NCI-H1105 treated with DMSO at 0.1 percent for 48 hours (cell line): ENCODE measurements at regions not wholly inside any gene's neighbourhood (a gene's known extent, or its start where the extent isn't known, plus 50 kb on each side); places are given as distances from the start of the nearest gene placed in this dataset.
A peak's percentile ranks its signal among the peaks of the same experiment; 100 is the strongest.

Source experiments
- DNase-seq: peaks from one replicate; lab custom pipeline; 2025; lab: John Stamatoyannopoulos, UW

DNA sequence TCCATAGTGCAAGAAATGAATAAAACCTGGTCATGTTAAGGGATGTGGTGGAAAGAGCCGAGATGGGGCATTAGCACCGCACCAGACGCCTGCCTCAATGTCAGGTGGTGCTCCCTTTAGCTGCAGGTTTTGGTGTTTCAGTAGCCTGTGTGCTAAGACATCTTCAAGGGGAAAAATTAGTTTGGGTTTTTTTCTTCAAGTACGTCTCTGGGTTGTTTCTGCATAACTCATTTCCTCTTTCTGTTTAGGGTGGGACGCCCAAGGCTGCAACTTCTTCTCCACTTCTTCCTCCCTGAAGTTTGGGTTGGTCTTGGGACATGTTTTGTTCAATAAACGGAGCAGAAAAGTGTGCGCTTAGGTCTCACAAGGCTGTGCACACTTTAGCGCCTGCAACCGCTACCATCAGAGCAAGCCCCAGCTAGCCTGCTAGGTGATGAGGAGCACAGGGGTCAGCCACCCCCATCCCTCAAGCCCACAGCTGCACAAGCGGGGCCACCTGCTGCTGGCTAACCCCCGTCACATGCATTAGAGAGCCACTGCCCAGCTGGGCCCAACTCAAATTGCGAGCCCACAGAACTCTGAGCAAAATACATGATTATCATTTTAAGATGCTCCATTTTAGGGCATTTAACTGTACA lies 1495.7 kb downstream of the TBC1D22A start:
- no peak for DNase-seq

GRCh38 chr22:48257685-48258055 lies 1495.2 kb downstream of the TBC1D22A start:
- DNase-seq: no peak

DNA sequence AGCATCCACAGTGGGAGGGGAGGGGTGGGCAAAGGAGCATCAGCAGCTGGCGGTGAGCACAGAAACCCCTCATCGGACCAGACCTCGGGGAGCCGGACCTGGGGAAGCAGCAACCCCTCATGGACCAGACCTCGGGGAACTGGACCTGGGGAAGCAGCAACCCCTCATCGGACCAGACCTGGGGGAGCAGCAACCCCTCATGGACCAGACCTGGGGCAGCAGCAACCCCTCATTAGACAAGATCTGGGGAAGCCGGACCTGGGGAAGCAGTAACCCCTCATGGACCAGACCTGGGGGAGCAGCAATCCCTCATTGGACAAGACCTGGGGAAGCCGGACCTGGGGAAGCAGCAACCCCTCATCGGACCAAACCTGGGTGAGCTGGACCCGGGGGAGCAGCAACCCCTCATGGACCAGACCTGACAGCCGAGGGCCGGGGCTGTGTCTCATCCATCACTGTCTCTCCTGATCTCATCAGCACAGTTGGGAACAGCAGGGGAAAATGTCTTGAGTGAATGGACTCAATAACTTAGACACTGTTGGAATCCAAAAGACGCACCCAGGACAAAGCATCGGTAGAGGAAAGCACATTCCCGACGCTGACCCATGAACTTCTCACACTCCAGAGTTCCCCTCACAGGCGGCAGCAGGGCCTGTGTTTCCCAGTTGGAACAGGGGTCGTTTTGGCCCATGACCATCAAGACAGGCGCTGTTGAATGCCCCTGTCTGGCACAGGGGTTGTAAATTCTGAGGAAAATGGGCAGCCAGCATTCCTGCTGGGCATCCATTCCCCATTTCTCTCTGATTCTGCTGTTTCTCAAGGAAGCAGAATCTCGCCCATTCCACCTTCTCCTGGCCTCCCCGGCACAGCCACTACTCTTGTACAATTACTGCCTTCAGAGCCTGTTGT lies 1494.6 kb downstream of the TBC1D22A start:
- DNase-seq: no peak

DNA sequence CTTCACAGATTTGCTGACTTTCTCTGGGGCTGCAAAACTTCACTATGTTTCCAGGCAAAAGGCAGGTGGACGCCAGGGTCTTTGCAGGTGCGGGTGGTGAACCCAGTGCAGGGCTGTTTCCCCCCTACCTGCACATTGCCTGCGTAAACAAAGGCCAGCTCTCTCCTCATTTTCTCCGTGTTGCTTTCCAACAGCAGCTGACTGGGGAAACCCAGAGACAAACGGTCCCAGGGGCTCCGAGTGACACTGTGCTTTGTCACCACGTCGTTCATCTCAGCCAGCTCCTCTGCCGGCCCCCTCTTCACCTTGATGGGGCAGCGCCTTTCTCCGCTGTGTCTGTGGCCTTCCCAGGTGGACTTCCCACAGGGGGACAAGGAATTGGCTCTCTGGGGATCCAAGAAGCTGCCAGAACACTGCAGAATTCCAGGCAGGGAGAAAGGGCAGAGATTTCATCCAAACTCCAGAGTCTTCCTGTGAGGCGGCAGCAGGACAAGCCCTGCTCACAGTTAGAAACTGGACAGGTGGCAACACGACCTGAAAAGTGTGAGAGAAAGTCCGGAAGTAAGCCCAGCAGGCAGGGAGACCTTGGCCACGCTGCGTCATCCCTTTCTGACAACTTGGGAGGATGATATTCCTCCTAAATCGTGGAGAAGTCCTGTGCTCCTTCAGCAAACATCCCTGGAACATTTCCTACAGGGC lies 1493.7 kb downstream of the TBC1D22A start:
- DNase-seq: no peak

- peak; percentile 53 for DNase-seq
Measured at GRCh38 chr22:48254311-48254873, 1491.9 kb downstream of the TBC1D22A start.

GRCh38 chr22:48253573-48253972 lies 1491.1 kb downstream of the TBC1D22A start:
- no peak for DNase-seq

DNA sequence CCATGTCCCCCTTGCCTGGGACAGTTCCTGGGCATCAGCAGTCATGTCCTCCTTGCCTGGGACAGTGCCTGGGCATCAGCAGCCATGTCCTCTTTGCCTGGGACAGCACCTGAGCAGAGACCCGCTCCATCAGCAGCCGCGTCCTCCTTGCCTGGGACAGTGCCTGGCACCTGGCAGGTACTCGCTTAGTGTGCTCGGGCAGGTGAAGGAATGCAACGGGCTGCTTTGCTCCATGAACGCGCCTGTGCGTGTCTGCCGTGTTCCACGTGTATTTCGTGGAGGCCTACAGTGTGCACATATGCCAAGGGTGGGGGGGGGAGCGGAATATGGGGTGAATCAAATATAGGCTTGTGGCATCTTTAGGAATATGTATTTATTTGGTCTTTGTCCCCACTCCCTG lies 1490.7 kb downstream of the TBC1D22A start:
- DNase-seq: no peak

- DNase-seq: no peak
Measured at GRCh38 chr22:48251629-48252028, 1489.2 kb downstream of the TBC1D22A start.

DNA sequence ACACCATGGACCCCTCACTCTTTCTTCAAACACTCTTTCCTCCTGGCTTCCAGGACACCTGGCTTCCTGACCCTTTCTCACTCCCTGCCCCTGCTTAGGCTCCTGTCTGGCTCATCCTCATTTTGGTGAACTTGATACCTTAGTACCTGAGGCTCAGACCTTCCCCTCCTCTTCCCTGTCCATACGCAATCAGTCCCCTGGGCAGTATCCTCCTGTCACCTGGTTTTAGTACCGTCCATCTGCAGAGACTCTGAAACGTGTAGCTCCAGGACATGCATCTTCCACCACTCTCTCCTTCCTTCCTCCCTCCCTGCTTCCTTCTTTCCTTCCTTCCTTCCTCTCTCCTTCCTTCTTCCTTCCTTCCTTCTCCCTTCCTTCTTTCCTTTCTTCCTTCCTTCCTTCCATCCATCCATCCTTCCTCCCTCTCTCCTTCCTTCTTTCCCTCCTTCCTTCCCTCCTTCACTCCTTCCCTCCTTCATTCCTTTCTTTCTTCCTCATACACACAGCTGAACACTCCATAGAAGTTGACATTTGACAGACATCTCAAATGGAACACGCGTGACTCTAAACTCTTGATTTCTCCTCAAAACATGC lies 1488.6 kb downstream of the TBC1D22A start:
- no peak for DNase-seq

DNA sequence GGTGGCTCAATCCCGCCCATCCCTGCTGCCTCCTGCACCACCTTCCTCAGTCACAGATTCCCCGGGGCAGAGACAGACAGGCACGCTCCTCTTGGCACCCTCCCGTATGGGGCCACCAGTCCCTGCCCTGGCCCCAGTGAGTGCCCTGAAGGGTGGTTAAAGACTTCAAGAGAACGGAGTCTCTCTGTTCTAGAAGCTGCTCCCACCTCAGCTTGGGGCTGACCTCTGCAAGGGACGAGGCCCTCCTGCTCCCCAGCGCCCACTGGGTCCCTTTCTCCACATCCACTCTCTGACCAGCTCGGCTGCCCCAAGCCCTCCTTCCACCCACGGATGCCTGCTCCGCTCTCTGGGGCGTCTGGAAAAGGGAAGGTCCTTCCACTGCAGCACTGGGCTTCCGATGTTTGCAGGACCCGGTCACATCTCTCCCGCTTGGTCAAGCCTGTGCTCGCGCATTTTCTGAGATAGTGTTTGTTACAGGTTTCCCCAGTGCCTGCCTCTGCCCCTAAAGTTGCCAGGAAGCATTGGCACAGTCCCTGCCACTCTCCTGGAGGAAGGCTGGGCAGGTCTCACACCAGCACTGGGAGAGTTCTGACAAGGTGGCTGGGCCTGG lies 1487.9 kb downstream of the TBC1D22A start:
- no peak for DNase-seq

DNA sequence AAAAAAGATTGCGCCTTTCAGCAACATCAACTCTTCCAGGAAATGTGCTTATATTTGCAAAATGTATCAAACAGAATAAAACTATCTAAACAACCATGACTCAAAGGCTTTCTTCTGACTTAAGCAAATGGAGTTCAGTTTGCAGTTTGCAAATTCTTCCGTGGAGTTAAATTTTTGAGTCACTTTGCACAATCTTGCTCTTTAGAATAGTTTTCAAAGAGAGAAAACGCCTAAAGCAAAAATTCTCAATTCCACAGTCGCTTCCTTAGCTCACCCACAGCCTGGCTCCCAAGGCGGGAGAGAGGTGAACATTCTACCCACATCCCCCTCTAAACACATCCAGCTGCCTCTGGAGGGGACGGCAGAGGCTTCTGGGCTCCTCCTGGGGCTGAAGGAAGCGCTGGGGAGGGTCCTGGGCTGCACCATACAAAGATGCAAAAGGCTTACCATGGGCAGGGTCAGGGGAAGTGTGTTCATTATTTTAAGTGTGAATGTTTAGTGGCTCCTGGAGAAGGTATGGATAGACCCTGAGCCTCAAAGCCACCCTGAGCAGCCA lies 1487.3 kb downstream of the TBC1D22A start:
- DNase-seq: no peak

DNA sequence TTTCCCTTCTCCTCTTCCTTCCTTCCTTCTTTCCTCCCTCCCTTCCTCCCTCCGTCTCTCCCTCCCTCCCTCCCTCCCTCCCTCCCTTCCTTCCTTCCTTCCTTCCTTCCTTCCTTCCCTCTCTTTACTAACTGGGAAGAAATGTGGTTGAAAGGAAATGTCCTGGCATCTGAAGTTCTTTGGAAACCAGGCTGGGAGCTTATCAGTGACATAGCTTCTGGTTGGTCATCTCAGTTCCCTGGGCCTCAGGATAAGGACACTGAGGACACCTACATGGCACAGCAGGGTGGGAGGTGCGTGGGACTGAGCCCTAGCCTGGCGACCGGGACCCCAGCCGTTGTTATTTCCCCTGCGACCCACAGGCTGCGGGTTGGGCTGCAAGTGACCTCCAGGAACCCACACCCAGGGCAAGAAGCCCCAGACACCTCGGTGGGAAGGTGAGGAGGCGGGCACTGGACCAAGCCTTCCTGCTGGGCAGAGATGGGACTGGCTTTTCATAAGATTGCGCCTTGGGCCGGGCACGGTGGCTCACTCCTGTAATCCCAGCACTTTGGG lies 1486.5 kb downstream of the TBC1D22A start:
- DNase-seq: no peak

DNA sequence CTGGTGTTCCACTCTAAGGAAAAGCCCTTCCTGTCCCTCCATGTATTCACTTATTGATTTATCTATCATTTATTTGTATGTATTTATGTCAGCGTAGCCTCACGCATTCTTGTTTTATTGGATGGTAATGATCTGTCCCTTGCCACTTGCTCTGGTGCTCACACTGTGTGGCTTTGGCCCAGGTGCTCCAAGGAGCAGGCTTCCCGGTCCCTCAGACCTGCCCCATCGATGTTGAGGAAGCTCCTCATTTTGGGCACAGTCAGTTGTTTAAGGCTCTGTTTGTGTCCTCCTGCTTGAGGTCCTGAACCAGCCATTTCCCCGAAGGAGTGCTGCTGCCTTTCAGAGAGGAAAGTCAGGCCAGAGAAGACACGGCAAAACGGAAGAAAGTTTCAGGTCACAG lies 1485.4 kb downstream of the TBC1D22A start:
- no peak for DNase-seq

GRCh38 chr22:48245196-48245485 lies 1482.7 kb downstream of the TBC1D22A start:
- DNase-seq: no peak

- no peak for DNase-seq
Measured at GRCh38 chr22:48244388-48245195, 1482.1 kb downstream of the TBC1D22A start.

DNA sequence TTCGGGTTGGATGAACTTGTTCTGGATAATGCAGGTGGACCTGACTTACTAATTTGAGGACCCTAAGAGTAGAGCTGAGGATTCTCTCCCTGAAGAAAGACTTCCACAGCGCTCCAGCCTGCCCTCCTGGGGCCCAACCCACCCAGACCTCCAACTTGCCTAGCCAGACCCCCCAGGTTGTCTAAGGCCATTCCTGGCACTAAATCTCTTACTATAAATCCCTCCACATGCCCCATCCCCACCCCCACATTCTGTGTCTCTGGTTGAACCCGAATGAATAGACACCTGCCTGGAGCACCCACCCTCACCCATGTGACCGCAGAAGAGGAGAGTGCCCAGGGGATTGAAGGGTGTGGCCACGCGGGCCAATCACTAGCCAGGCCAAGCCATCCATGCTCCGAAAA lies 1480.0 kb downstream of the TBC1D22A start:
- DNase-seq: no peak

- DNase-seq: no peak
Measured at GRCh38 chr22:48241658-48242057, 1479.2 kb downstream of the TBC1D22A start.

DNA sequence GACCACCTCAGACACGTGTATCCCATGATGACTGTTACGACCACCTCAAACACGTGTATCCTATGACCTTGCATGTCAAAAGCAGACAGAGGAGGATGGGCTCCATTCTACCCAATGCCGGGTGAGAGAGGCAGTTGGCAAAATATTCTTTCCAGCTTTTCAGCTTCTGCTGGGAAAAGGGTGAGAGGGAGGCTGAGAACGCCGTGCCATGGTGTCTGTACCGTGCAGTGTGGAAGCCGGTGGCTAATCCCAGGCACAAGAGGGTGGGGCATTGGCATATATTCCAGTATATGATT lies 1478.4 kb downstream of the TBC1D22A start:
- DNase-seq: no peak

GRCh38 chr22:48240148-48240934 lies 1477.9 kb downstream of the TBC1D22A start:
- no peak for DNase-seq
